ENCODE measurements at regions not wholly inside any gene's neighbourhood (a gene's known extent, or its start where the extent isn't known, plus 50 kb on each side); places are given as distances from the start of the nearest gene placed in this dataset.

DNA sequence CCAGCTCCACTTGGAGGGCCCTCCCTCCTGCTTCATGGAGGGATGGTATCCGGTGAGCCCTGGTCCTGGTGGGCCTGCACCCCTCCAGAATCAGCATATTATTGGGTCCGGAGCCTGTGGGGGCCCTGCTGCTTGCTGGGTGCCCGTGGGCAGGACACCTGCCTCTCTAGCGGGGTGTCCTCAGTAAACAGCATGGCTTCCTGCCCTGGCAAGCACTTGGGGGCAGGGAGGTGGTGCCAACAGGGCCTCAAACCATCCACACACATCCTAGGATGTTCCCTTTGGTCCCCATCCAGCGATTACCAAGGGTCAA, 108.3 kb downstream of the CTTN start:
- TF ChIP-seq CTCF (IDR thresholded peaks at IDR 0.05; ENCODE audit: low read depth, low read length, missing input control) (no peak), TAF1 (conservative IDR thresholded peaks at IDR 0.05) (no peak), RAD21 (IDR thresholded peaks at IDR 0.05) (no peak), REST (IDR thresholded peaks at IDR 0.05) (no peak), MAX (IDR thresholded peaks at IDR 0.05) (no peak), RXRA (IDR thresholded peaks at IDR 0.05) (no peak)
- TF ChIP-seq, protein P1, sequence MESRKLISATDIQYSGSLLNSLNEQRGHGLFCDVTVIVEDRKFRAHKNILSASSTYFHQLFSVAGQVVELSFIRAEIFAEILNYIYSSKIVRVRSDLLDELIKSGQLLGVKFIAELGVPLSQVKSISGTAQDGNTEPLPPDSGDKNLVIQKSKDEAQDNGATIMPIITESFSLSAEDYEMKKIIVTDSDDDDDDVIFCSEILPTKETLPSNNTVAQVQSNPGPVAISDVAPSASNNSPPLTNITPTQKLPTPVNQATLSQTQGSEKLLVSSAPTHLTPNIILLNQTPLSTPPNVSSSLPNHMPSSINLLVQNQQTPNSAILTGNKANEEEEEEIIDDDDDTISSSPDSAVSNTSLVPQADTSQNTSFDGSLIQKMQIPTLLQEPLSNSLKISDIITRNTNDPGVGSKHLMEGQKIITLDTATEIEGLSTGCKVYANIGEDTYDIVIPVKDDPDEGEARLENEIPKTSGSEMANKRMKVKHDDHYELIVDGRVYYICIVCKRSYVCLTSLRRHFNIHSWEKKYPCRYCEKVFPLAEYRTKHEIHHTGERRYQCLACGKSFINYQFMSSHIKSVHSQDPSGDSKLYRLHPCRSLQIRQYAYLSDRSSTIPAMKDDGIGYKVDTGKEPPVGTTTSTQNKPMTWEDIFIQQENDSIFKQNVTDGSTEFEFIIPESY (IDR thresholded peaks at IDR 0.05) = no peak

Measured in liver (tissue), 3 donors.